Keratinocyte (primary cell): ENCODE measurements at regions not wholly inside any gene's neighbourhood (a gene's known extent, or its start where the extent isn't known, plus 50 kb on each side); places are given as distances from the start of the nearest gene placed in this dataset.

Source experiments
- EZH2 ChIP-seq: IDR thresholded peaks from one replicate; pipeline ENCODE4 v1.6.1; 2012; ENCODE audit warnings: inconsistent platforms, mild to moderate bottlenecking, low read length, moderate library complexity
- TF ChIP-seq, protein P1 (sequence below), 3 experiments: IDR thresholded peaks in 1 of 3; conservative IDR thresholded peaks in 1 of 3; optimal IDR thresholded peaks in 1 of 3; 2 replicates in 2 of 3; 3 replicates in 1 of 3; pipeline versions ENCODE3 to v1.5.1; 2011; ENCODE audit warnings: low read length in 3 of 3, mild to moderate bottlenecking in 3 of 3, moderate library complexity in 2 of 3, control low read depth in 1 of 3, inconsistent platforms in 1 of 3; ENCODE audit not compliant: insufficient read depth in 2 of 3; ENCODE audit errors: extremely low read depth in 1 of 3

GRCh38 chr9:78470216-78470615, 173.3 kb downstream of the PSAT1 start:
- TF ChIP-seq, protein P1, sequence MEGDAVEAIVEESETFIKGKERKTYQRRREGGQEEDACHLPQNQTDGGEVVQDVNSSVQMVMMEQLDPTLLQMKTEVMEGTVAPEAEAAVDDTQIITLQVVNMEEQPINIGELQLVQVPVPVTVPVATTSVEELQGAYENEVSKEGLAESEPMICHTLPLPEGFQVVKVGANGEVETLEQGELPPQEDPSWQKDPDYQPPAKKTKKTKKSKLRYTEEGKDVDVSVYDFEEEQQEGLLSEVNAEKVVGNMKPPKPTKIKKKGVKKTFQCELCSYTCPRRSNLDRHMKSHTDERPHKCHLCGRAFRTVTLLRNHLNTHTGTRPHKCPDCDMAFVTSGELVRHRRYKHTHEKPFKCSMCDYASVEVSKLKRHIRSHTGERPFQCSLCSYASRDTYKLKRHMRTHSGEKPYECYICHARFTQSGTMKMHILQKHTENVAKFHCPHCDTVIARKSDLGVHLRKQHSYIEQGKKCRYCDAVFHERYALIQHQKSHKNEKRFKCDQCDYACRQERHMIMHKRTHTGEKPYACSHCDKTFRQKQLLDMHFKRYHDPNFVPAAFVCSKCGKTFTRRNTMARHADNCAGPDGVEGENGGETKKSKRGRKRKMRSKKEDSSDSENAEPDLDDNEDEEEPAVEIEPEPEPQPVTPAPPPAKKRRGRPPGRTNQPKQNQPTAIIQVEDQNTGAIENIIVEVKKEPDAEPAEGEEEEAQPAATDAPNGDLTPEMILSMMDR (optimal IDR thresholded peaks at IDR 0.05 in 1 of 3, IDR thresholded peaks at IDR 0.05 in 1 of 3, conservative IDR thresholded peaks at IDR 0.05 in 1 of 3; ENCODE audit: extremely low read depth in 1 of 3, insufficient read depth in 2 of 3, low read length in 3 of 3) = no peak
- no peak for TF ChIP-seq EZH2
